ENCODE measurements at regions not wholly inside any gene's neighbourhood (a gene's known extent, or its start where the extent isn't known, plus 50 kb on each side); places are given as distances from the start of the nearest gene placed in this dataset.

GRCh38 chrX:118167361-118167760, 50.8 kb upstream of the KLHL13 start:
- no peak for DNase-seq

GRCh38 chrX:118171356-118171755, 54.7 kb upstream of the KLHL13 start:
- no peak for DNase-seq

GRCh38 chrX:118174516-118175098, 58.0 kb upstream of the KLHL13 start:
- DNase-seq = no peak

GRCh38 chrX:118177708-118178107, 61.1 kb upstream of the KLHL13 start:
- DNase-seq = no peak

GRCh38 chrX:118178450-118178849, 61.8 kb upstream of the KLHL13 start:
- DNase-seq = no peak

- DNase-seq = no peak
Observed at GRCh38 chrX:118179161-118179560, 62.6 kb upstream of the KLHL13 start.

- no peak for DNase-seq
Observed at GRCh38 chrX:118179718-118180117, 63.1 kb upstream of the KLHL13 start.

- DNase-seq = no peak
Observed at GRCh38 chrX:118181030-118181429, 64.4 kb upstream of the KLHL13 start.

GRCh38 chrX:118182025-118182424, 65.4 kb upstream of the KLHL13 start:
- no peak for DNase-seq

- no peak for DNase-seq
Observed at GRCh38 chrX:118182681-118183080, 66.1 kb upstream of the KLHL13 start.

GRCh38 chrX:118183606-118184005, 67.0 kb upstream of the KLHL13 start:
- no peak for DNase-seq

GRCh38 chrX:118187100-118187499, 70.5 kb upstream of the KLHL13 start:
- no peak for DNase-seq

- DNase-seq = no peak
Observed at GRCh38 chrX:118189000-118189399, 72.4 kb upstream of the KLHL13 start.

- DNase-seq = no peak
Observed at GRCh38 chrX:118189628-118190027, 73.0 kb upstream of the KLHL13 start.

- no peak for DNase-seq
Observed at GRCh38 chrX:118197730-118198129, 81.1 kb upstream of the KLHL13 start.

- DNase-seq = no peak
Observed at GRCh38 chrX:118198577-118198976, 82.0 kb upstream of the KLHL13 start.

- DNase-seq = no peak
Observed at GRCh38 chrX:118199997-118200396, 83.4 kb upstream of the KLHL13 start.

- no peak for DNase-seq
Observed at GRCh38 chrX:118205421-118206395, 89.1 kb upstream of the KLHL13 start.

- DNase-seq = no peak
Observed at GRCh38 chrX:118207831-118208453, 91.3 kb upstream of the KLHL13 start.

- no peak for DNase-seq
Observed at GRCh38 chrX:118208481-118208880, 91.9 kb upstream of the KLHL13 start.

- no peak for DNase-seq
Observed at GRCh38 chrX:118211891-118212816, 95.5 kb upstream of the KLHL13 start.

GRCh38 chrX:118212817-118213183, 96.2 kb upstream of the KLHL13 start:
- no peak for DNase-seq

GRCh38 chrX:118215346-118215745, 98.7 kb upstream of the KLHL13 start:
- no peak for DNase-seq

All from stimulated activated CD4-positive, alpha-beta T cell treated with anti-CD3 and anti-CD28 coated beads, Interleukin-2, amount 100 ng/mL, for 48 hours (primary cell).